ENCODE measurements at regions not wholly inside any gene's neighbourhood (a gene's known extent, or its start where the extent isn't known, plus 50 kb on each side); places are given as distances from the start of the nearest gene placed in this dataset.

GRCh38 chr6:164039954-164040375 lies 625.4 kb downstream of the QKI start:
- TF ChIP-seq ZNF260 (CRISPR knock-in tag; IDR thresholded peaks at IDR 0.05; ENCODE audit: borderline replicate concordance, low read depth) (no peak), FOXP4 (CRISPR knock-in tag; IDR thresholded peaks at IDR 0.05) (no peak), JUNB (CRISPR knock-in tag; IDR thresholded peaks at IDR 0.05; ENCODE audit: borderline replicate concordance) (no peak)
- 51% methylated on average over 19 of the region's 19 CpGs for WGBS (ENCODE audit: low lambda C conversion rate)
- ChIA-PET CTCF (ENCODE audit: low intra/inter-chr PET ratio, low total read pairs) (no interaction called here), POLR2A (no interaction called here)
- FAIRE-seq, result no peak
- Histone ChIP-seq H3K79me2 (ENCODE audit: insufficient read depth, low read length) (no peaks in the 10 kb centered on the region), H3K36me3 (replicated peaks in 1 of 2; ENCODE audit: control insufficient read depth in 1 of 2, insufficient read depth in 2 of 2, low read length in 2 of 2) (no peaks in the 10 kb centered on the region), H3K4me3 (replicated peaks in 1 of 3; ENCODE audit: insufficient read depth in 1 of 3, low read depth in 2 of 3, low read length in 3 of 3) (no peak overlapping the region), H3K9ac (ENCODE audit: insufficient read depth, low read depth, low read length) (no peak overlapping the region), H3K4me2 (ENCODE audit: low read depth, low read length) (no peak overlapping the region), H3K9me3 (ENCODE audit: low read length) (0 out of 2 replicates have a peak, but pooled peaks cover 2% of the 10 kb centered on the region), H2AFZ (ENCODE audit: low read length) (no peak overlapping the region), H3K27ac (ENCODE audit: extremely low read length, insufficient read depth, low read length) (no peak overlapping the region), H4K20me1 (ENCODE audit: insufficient read depth, low read length) (no peaks in the 10 kb centered on the region), H3K27me3 (ENCODE audit: control insufficient read depth in 1 of 2, insufficient read depth in 2 of 2, low read length in 2 of 2) (no peaks in the 10 kb centered on the region), H3K4me1 (ENCODE audit: insufficient read depth, low read length) (no peaks in the 10 kb centered on the region)
- no TSS peak for BruUV-seq (replicated peaks)
- no peak for ATAC-seq
- intact Hi-C loops (cut with micrococcal nuclease; ENCODE audit: unreplicated experiment), result no loop called here
- in situ Hi-C loops (cut with HindIII; ENCODE audit: extremely low pct_ligation_motif_present, low pct_unique_long_range_greater_than_20kb), result no loop called here
- no peak for DNase-seq (ENCODE audit: low spot score)

- no peak for ATAC-seq
- no TSS peak for BruUV-seq (replicated peaks)
- ChIA-PET CTCF (ENCODE audit: low intra/inter-chr PET ratio, low total read pairs) (no interaction called here), POLR2A (no interaction called here)
- no peaks in the 10 kb centered on the region for H3K9me3 ChIP-seq (ENCODE audit: low read length)
- no peak for FAIRE-seq
- H3K27me3 ChIP-seq (ENCODE audit: control insufficient read depth in 1 of 2, insufficient read depth in 2 of 2, low read length in 2 of 2), result no peaks in the 10 kb centered on the region
- no peak overlapping the region for H3K27ac ChIP-seq (ENCODE audit: extremely low read length, insufficient read depth, low read length)
- H3K79me2 ChIP-seq (ENCODE audit: insufficient read depth, low read length), result no peaks in the 10 kb centered on the region
- H3K4me1 ChIP-seq (ENCODE audit: insufficient read depth, low read length), result no peaks in the 10 kb centered on the region
- H3K4me2 ChIP-seq (ENCODE audit: low read depth, low read length), result no peak overlapping the region
- H3K36me3 ChIP-seq (replicated peaks in 1 of 2; ENCODE audit: control insufficient read depth in 1 of 2, insufficient read depth in 2 of 2, low read length in 2 of 2), result no peaks in the 10 kb centered on the region
- 8% methylated on average over 8 of the region's 10 CpGs for WGBS (ENCODE audit: low lambda C conversion rate)
- no peak for DNase-seq (ENCODE audit: low spot score)
- intact Hi-C loops (cut with micrococcal nuclease; ENCODE audit: unreplicated experiment), result no loop called here
- TF ChIP-seq EZH2 (conservative IDR thresholded peaks at IDR 0.05; ENCODE audit: low read depth, low read length), result no peak
- TF ChIP-seq ZNF670 (CRISPR knock-in tag; IDR thresholded peaks at IDR 0.05; ENCODE audit: borderline replicate concordance), result no peak
- TF ChIP-seq, protein P1, sequence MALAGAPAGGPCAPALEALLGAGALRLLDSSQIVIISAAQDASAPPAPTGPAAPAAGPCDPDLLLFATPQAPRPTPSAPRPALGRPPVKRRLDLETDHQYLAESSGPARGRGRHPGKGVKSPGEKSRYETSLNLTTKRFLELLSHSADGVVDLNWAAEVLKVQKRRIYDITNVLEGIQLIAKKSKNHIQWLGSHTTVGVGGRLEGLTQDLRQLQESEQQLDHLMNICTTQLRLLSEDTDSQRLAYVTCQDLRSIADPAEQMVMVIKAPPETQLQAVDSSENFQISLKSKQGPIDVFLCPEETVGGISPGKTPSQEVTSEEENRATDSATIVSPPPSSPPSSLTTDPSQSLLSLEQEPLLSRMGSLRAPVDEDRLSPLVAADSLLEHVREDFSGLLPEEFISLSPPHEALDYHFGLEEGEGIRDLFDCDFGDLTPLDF (CRISPR knock-in tag; IDR thresholded peaks at IDR 0.05), result no peak
- TF ChIP-seq ZBTB42 (CRISPR knock-in tag; IDR thresholded peaks at IDR 0.05), result no peak
- no peak for TF ChIP-seq ZBTB38 (CRISPR knock-in tag; IDR thresholded peaks at IDR 0.05)
- no peak for TF ChIP-seq HES4 (CRISPR knock-in tag; IDR thresholded peaks at IDR 0.05; ENCODE audit: borderline replicate concordance)
- no peak for TF ChIP-seq ZNF205 (CRISPR knock-in tag; IDR thresholded peaks at IDR 0.05)
- TF ChIP-seq TMF1 (CRISPR knock-in tag; IDR thresholded peaks at IDR 0.05; ENCODE audit: low read depth), result no peak
- TF ChIP-seq WIZ (CRISPR knock-in tag; IDR thresholded peaks at IDR 0.05), result no peak
- TF ChIP-seq JUNB (CRISPR knock-in tag; IDR thresholded peaks at IDR 0.05; ENCODE audit: borderline replicate concordance), result no peak
- no peak for TF ChIP-seq SNAPC5 (CRISPR knock-in tag; IDR thresholded peaks at IDR 0.05; ENCODE audit: borderline replicate concordance)
- in situ Hi-C loops (cut with HindIII; ENCODE audit: extremely low pct_ligation_motif_present, low pct_unique_long_range_greater_than_20kb), result no loop called here
- H4K20me1 ChIP-seq (ENCODE audit: insufficient read depth, low read length), result no peaks in the 10 kb centered on the region
- no peak overlapping the region for H2AFZ ChIP-seq (ENCODE audit: low read length)
- H3K9ac ChIP-seq (ENCODE audit: insufficient read depth, low read depth, low read length), result no peak overlapping the region
- H3K4me3 ChIP-seq (replicated peaks in 1 of 3; ENCODE audit: insufficient read depth in 1 of 3, low read depth in 2 of 3, low read length in 3 of 3), result no peak overlapping the region
These were observed 622.8 kb downstream of the QKI start for GRCh38 chr6:164037171-164037870.

Data from HepG2 (cell line).